Testis (tissue), 2 donors: ENCODE measurements at regions not wholly inside any gene's neighbourhood (a gene's known extent, or its start where the extent isn't known, plus 50 kb on each side); places are given as distances from the start of the nearest gene placed in this dataset.

Experiments used
- DNase-seq: peaks from one replicate; pipeline ENCODE4 v3.0.0-alpha.2; 2019
- H3K27ac ChIP-seq, 2 donors: fragments of 200-600 bp; sonication (generic); one replicate each; pipeline ENCODE4 v1.5.1; 2019
- H3K27me3 ChIP-seq: fragments of 200-600 bp; sonication (generic); one replicate; pipeline ENCODE4 v1.5.1; 2019
- H3K36me3 ChIP-seq: fragments of 200-600 bp; sonication (generic); one replicate; pipeline ENCODE4 v1.5.1; 2017; ENCODE audit warnings: low read depth; ENCODE audit errors: missing control alignments
- H3K4me1 ChIP-seq: fragments of 200-600 bp; sonication (generic); one replicate; pipeline ENCODE4 v1.5.1; 2019
- H3K4me3 ChIP-seq, 2 donors: fragments of 200-600 bp; sonication (generic); one replicate each; pipeline ENCODE4 v1.5.1; 2017 to 2019
- H3K9me3 ChIP-seq: fragments of 200-600 bp; sonication (generic); one replicate; pipeline ENCODE4 v1.5.1; 2017
- POLR2A ChIP-seq: fragments of 450-650 bp; IDR thresholded peaks from one replicate; pipeline ENCODE4 v1.6.1; 2017; ENCODE audit warnings: antibody characterized with exemption, mild to moderate bottlenecking, moderate library complexity
- WGBS, 2 donors: methylation state at CpG; one replicate each; pipeline ENCODE4 v1.1.5; 2018; 5-methylcytosine and 5-hydroxymethylcytosine counted together
- intact Hi-C: fragments of 100-400 bp; cut with DNase I; formaldehyde crosslinking; loops from one replicate; pipeline ENCODE4 v1.15.1; 2023; ENCODE audit warnings: low total_unique reads
- TF ChIP-seq, protein P1 (sequence below), 3 experiments: fragments of 450-650 bp in 2 of 3; fragments of 200-600 bp in 1 of 3; sonication (generic) in 1 of 3; IDR thresholded peaks; one replicate each; pipeline ENCODE4 v1.5.1; 2016 to 2019; ENCODE audit warnings: antibody characterized with exemption in 3 of 3, mild to moderate bottlenecking in 2 of 3, moderate library complexity in 1 of 3

DNA sequence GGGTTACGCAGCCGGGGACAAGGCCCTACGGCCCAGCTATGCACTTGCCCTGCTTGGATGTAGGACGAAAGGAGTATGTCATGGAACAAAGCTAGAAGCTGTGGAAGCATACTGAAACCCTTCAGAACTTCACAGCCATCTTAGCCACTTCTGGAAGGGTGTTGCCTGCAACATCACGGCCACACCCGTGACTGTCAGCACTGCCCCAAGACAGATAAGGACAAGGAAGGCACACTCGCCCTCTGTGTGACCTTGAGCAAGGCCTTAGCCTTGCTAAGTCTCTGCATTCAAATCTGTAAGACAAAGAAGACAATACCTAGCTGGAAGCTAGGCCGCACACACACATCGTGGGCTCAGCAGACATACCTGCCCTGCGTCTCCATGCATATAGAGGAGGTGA lies 352.5 kb upstream of the MGMT start:
- no peak for TF ChIP-seq POLR2A
- TF ChIP-seq, protein P1, sequence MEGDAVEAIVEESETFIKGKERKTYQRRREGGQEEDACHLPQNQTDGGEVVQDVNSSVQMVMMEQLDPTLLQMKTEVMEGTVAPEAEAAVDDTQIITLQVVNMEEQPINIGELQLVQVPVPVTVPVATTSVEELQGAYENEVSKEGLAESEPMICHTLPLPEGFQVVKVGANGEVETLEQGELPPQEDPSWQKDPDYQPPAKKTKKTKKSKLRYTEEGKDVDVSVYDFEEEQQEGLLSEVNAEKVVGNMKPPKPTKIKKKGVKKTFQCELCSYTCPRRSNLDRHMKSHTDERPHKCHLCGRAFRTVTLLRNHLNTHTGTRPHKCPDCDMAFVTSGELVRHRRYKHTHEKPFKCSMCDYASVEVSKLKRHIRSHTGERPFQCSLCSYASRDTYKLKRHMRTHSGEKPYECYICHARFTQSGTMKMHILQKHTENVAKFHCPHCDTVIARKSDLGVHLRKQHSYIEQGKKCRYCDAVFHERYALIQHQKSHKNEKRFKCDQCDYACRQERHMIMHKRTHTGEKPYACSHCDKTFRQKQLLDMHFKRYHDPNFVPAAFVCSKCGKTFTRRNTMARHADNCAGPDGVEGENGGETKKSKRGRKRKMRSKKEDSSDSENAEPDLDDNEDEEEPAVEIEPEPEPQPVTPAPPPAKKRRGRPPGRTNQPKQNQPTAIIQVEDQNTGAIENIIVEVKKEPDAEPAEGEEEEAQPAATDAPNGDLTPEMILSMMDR (IDR thresholded peaks at IDR 0.05): no peak
- whole genome bisulfite sequencing, 2 donors: 75 to 76% methylated on average over 7 to 10 of the region's 10 CpGs

DNA sequence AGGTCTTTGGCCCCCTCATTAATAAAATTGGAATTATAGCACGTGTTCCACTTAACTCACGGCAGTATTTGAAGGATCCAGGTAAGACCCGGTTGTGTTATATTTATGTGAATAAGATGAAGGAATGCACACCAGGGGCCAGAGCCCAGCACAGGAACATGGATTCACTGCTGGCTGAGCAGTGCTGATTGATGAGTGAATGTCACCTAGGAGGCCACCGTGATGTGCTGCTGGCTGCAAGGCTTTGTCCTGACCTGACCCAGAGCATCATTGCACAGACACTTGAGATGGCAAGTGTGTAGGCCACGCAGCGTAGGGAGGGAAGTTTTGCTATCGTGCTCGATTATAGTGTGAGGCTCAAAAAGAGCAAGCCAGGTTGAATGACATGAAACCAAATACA lies 350.7 kb upstream of the MGMT start:
- no peak for TF ChIP-seq POLR2A
- TF ChIP-seq, protein P1 (IDR thresholded peaks at IDR 0.05): no peak
- H3K27me3 ChIP-seq: no peaks in the 10 kb centered on the region
- 92 to 93% methylated on average over 8 of the region's 8 CpGs for WGBS, 2 donors
- DNase-seq: no peak
- no peak overlapping the region for H3K4me3 ChIP-seq
- no peaks in the 10 kb centered on the region for H3K9me3 ChIP-seq
- intact Hi-C loops: no loop called here
- no peak overlapping the region for H3K27ac ChIP-seq
- H3K36me3 ChIP-seq: no peaks in the 10 kb centered on the region
- H3K4me1 ChIP-seq: no peaks in the 10 kb centered on the region

More for the DNA sequence above, 352.5 kb upstream of the MGMT start:
- Histone ChIP-seq H3K9me3 (no peaks in the 10 kb centered on the region), H3K36me3 (no peaks in the 10 kb centered on the region), H3K27me3 (no peaks in the 10 kb centered on the region), H3K4me3 (no peak overlapping the region), H3K4me1 (no peaks in the 10 kb centered on the region), H3K27ac (no peak overlapping the region)
- DNase-seq: no peak
- intact Hi-C loops: no loop called here

DNA sequence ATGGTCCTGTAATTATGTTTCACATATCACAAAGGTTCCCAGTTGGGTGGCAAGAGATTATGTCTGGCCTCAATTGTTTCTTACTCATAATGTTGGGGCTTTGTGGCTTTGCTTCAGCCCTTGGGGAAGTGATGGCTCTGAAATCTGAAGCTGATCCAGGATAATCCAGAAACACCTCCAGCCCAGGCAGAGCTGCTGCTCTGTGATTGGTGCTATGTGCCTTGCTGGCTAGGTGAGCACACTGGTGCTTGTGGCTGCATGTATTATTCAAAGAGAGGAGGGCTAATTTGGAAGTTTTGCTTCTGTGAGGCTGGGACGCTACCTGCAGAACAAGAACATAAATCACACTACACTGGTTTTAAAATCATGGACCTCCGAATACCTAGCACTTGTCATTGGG lies 346.6 kb upstream of the MGMT start:
- no peaks in the 10 kb centered on the region for H3K36me3 ChIP-seq
- no peak overlapping the region for H3K4me3 ChIP-seq
- no peaks in the 10 kb centered on the region for H3K9me3 ChIP-seq
- intact Hi-C loops: no loop called here
- no peak overlapping the region for H3K27ac ChIP-seq
- no peak for DNase-seq
- TF ChIP-seq, protein P1 (IDR thresholded peaks at IDR 0.05): no peak
- no peak for TF ChIP-seq POLR2A
- no peaks in the 10 kb centered on the region for H3K27me3 ChIP-seq
- H3K4me1 ChIP-seq: no peaks in the 10 kb centered on the region
- WGBS, 2 donors: 44 to 50% methylated on average over 2 of the region's 2 CpGs

DNA sequence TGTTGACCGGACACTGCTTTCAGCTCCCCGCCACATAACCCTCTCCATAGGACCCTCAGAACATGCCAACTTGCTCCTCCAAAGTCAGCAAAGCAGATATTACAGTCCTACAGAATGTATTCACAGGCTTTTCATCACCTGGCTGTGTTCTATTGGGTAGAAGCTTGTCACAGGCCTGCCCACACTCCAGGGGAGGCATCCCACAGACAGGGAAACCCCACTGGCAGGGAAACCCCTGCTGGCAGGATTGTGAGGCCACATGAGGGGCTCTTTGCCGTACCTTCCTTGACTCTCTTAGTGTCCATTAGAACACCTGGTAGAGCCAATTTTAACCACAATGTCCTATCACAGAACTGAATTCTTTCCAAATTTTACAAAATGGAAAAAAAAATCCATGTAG lies 344.2 kb upstream of the MGMT start:
- no peak for DNase-seq

DNA sequence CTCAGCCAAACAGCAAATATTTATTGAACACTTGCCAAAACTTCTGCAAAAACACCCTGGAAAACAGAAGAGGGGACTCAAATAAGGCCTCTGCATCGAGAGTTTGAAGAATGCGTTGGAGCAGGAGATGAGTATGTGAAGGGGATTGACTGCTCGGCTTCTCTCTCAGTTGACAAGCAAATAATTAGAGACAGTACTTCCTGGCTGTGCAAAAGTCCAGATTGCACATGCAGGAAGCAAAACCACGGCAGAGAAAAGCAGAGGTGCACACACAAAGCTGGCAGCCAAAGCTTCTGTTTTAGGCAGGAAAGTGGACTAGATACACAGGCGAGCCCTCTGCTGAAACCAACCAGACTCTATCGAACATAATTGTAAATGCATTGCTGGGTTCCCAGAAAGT lies 343.6 kb upstream of the MGMT start:
- H3K27me3 ChIP-seq: no peaks in the 10 kb centered on the region
- no peak overlapping the region for H3K4me3 ChIP-seq
- H3K27ac ChIP-seq: no peak overlapping the region
- H3K36me3 ChIP-seq: no peaks in the 10 kb centered on the region
- WGBS, 2 donors: 63 to 68% methylated on average over 6 of the region's 6 CpGs
- intact Hi-C loops: no loop called here
- no peaks in the 10 kb centered on the region for H3K4me1 ChIP-seq
- TF ChIP-seq POLR2A: no peak
- TF ChIP-seq, protein P1 (IDR thresholded peaks at IDR 0.05): no peak
- no peak for DNase-seq
- no peaks in the 10 kb centered on the region for H3K9me3 ChIP-seq

More for the DNA sequence above, 344.2 kb upstream of the MGMT start:
- H3K27ac ChIP-seq: no peak overlapping the region
- intact Hi-C loops: no loop called here
- H3K4me3 ChIP-seq: no peak overlapping the region
- H3K27me3 ChIP-seq: no peaks in the 10 kb centered on the region
- no peaks in the 10 kb centered on the region for H3K36me3 ChIP-seq
- H3K9me3 ChIP-seq: no peaks in the 10 kb centered on the region
- H3K4me1 ChIP-seq: no peaks in the 10 kb centered on the region
- TF ChIP-seq POLR2A: no peak
- TF ChIP-seq, protein P1 (IDR thresholded peaks at IDR 0.05): no peak
- WGBS, 2 donors: 83 to 84% methylated on average over 3 of the region's 3 CpGs
